Testis (tissue), 2 donors: ENCODE measurements at regions not wholly inside any gene's neighbourhood (a gene's known extent, or its start where the extent isn't known, plus 50 kb on each side); places are given as distances from the start of the nearest gene placed in this dataset.

Experiments
- DNase-seq: peaks from one replicate; pipeline ENCODE4 v3.0.0-alpha.2; 2019
- H3K27ac ChIP-seq, 2 donors: fragments of 200-600 bp; sonication (generic); one replicate each; pipeline ENCODE4 v1.5.1; 2019
- H3K27me3 ChIP-seq: fragments of 200-600 bp; sonication (generic); one replicate; pipeline ENCODE4 v1.5.1; 2019
- H3K36me3 ChIP-seq: fragments of 200-600 bp; sonication (generic); one replicate; pipeline ENCODE4 v1.5.1; 2017; ENCODE audit warnings: low read depth; ENCODE audit errors: missing control alignments
- H3K4me1 ChIP-seq: fragments of 200-600 bp; sonication (generic); one replicate; pipeline ENCODE4 v1.5.1; 2019
- H3K4me3 ChIP-seq, 2 donors: fragments of 200-600 bp; sonication (generic); one replicate each; pipeline ENCODE4 v1.5.1; 2017 to 2019
- H3K9me3 ChIP-seq: fragments of 200-600 bp; sonication (generic); one replicate; pipeline ENCODE4 v1.5.1; 2017
- POLR2A ChIP-seq: fragments of 450-650 bp; IDR thresholded peaks from one replicate; pipeline ENCODE4 v1.6.1; 2017; ENCODE audit warnings: antibody characterized with exemption, mild to moderate bottlenecking, moderate library complexity
- WGBS, 2 donors: methylation state at CpG; one replicate each; pipeline ENCODE4 v1.1.5; 2018; 5-methylcytosine and 5-hydroxymethylcytosine counted together
- intact Hi-C: fragments of 100-400 bp; cut with DNase I; formaldehyde crosslinking; loops from one replicate; pipeline ENCODE4 v1.15.1; 2023; ENCODE audit warnings: low total_unique reads
- TF ChIP-seq, protein P1 (sequence below), 3 experiments: fragments of 450-650 bp in 2 of 3; fragments of 200-600 bp in 1 of 3; sonication (generic) in 1 of 3; IDR thresholded peaks; one replicate each; pipeline ENCODE4 v1.5.1; 2016 to 2019; ENCODE audit warnings: antibody characterized with exemption in 3 of 3, mild to moderate bottlenecking in 2 of 3, moderate library complexity in 1 of 3

DNA sequence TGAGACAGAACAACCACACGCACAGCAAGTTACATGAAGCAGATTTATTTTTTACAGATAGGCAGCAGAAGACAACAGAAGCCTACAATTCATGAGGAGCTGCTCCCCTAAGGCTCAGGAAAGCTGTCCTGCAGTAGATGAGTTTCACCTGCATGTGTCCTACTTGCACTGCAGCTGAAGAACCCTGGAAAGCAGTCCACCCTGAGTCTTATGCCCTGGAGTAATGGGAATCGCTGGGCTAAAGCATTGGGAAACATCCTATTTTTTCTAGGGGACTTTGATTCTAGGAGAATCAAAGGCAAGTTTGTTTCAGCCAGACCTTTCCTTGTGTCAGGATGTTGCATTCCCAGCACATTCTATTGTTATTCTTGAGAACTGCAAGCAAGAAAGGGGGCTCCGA is 304.8 kb downstream of the LRATD1 start:
- intact Hi-C loops = no loop called here
- Histone ChIP-seq H3K9me3 (no peaks in the 10 kb centered on the region), H3K4me1 (no peaks in the 10 kb centered on the region), H3K4me3 (no peak overlapping the region), H3K27ac (no peak overlapping the region), H3K36me3 (no peaks in the 10 kb centered on the region), H3K27me3 (no peaks in the 10 kb centered on the region)
- TF ChIP-seq, protein P1, sequence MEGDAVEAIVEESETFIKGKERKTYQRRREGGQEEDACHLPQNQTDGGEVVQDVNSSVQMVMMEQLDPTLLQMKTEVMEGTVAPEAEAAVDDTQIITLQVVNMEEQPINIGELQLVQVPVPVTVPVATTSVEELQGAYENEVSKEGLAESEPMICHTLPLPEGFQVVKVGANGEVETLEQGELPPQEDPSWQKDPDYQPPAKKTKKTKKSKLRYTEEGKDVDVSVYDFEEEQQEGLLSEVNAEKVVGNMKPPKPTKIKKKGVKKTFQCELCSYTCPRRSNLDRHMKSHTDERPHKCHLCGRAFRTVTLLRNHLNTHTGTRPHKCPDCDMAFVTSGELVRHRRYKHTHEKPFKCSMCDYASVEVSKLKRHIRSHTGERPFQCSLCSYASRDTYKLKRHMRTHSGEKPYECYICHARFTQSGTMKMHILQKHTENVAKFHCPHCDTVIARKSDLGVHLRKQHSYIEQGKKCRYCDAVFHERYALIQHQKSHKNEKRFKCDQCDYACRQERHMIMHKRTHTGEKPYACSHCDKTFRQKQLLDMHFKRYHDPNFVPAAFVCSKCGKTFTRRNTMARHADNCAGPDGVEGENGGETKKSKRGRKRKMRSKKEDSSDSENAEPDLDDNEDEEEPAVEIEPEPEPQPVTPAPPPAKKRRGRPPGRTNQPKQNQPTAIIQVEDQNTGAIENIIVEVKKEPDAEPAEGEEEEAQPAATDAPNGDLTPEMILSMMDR (IDR thresholded peaks at IDR 0.05) = no peak
- no peak for TF ChIP-seq POLR2A
- DNase-seq = no peak
- WGBS, 2 donors = 93 to 96% methylated on average over 3 of the region's 3 CpGs

DNA sequence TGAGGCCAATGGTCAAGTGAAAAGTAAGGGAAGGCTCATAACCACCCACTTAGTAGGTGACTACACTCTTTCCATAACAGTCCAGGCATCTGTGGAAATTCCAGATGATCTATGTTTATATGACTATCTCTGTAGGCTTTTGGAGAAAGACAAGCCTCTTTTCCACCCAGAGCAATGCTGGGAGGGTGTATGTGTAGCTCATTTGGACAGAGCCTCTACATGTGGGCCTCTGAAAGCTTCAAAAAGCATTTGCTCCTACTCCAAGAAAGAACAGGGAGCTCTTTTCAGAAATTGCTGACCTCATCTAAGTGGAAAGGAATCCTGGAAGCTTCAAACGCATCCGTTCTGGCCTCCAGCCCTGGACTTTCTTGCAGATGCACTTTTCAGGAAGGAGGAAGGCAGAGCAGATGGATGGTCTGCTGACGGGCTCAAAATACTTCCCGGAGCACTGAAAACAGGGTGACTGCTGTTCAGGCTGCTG is 308.7 kb downstream of the LRATD1 start:
- TF ChIP-seq POLR2A = no peak
- TF ChIP-seq, protein P1 (IDR thresholded peaks at IDR 0.05) = no peak
- Histone ChIP-seq H3K27ac (no peak overlapping the region), H3K36me3 (no peaks in the 10 kb centered on the region), H3K4me1 (no peaks in the 10 kb centered on the region), H3K4me3 (no peak overlapping the region), H3K27me3 (no peaks in the 10 kb centered on the region), H3K9me3 (no peaks in the 10 kb centered on the region)
- 36 to 53% methylated on average over 4 of the region's 4 CpGs for WGBS, 2 donors
- DNase-seq = peak; percentile 17
- intact Hi-C loops = no loop called here

DNA sequence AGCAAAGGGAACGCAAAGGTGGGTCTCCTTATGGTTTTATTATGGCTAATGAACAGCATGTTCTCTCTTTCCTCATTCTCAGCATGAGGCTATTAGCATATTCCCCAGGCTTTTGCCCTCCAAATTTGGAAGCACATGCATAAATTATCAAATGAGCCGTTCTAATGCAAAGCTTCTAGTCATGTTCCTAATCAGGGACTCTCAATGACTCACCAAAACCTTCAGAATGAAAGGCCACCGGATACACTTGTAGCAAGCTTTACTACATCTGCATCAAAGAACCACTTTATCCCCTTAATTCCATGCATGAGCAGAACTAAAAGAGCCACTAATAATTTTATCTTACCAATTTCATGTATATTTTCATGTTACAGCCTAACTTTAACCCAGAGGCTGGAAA is 310.5 kb downstream of the LRATD1 start:
- H3K9me3 ChIP-seq = no peaks in the 10 kb centered on the region
- DNase-seq = no peak
- no peak overlapping the region for H3K4me3 ChIP-seq
- no peaks in the 10 kb centered on the region for H3K36me3 ChIP-seq
- 85% methylated on average over 3 of the region's 3 CpGs for WGBS, 2 donors
- intact Hi-C loops = no loop called here
- no peak overlapping the region for H3K27ac ChIP-seq
- TF ChIP-seq POLR2A = no peak
- TF ChIP-seq, protein P1 (IDR thresholded peaks at IDR 0.05) = no peak
- no peaks in the 10 kb centered on the region for H3K27me3 ChIP-seq
- H3K4me1 ChIP-seq = no peaks in the 10 kb centered on the region

DNA sequence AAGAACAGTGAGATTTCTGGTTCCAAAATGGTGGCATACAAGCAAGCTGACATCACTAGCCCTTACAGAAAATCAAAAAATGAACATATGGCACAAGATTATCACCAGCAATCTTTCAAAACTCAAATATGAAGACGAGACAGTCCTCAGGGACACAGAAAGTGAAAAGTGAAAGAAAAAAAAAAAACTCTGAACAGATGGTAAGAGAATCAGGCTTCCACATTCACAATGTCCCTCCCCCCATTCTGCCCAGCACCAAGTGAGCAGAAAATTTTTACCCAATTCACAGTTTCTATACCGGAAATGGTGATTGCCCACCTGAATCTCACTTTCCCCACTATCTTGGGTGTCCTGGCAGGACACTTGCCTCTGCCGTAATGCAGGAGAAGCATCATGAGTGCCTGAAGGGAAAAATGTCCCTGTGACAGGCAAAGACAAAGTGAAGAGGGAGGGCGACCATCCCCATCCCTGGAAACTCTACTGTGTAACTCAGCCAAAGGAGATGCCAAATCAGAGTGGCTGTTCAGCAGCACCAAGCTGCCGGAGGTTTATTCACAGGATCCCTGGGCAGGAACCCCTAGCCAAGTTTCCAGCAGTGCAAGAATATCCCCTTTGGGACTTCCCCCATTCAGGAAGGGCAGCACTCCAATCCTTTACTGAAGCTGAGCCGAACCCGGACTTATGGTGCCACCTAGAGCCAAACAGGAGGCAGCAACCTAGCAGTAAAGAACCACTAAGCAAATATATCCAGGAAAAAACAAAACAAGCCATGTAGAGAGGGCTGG is 312.2 kb downstream of the LRATD1 start:
- intact Hi-C loops = no loop called here
- no peaks in the 10 kb centered on the region for H3K27me3 ChIP-seq
- DNase-seq = peak; percentile 46
- H3K4me1 ChIP-seq = no peaks in the 10 kb centered on the region
- no peak for TF ChIP-seq POLR2A
- TF ChIP-seq, protein P1 (IDR thresholded peaks at IDR 0.05) = no peak
- H3K9me3 ChIP-seq = no peaks in the 10 kb centered on the region
- no peaks in the 10 kb centered on the region for H3K36me3 ChIP-seq
- H3K4me3 ChIP-seq = no peak overlapping the region
- 52 to 79% methylated on average over 7 of the region's 7 CpGs for WGBS, 2 donors
- H3K27ac ChIP-seq = no peak overlapping the region
